ENCODE measurements at regions not wholly inside any gene's neighbourhood (a gene's known extent, or its start where the extent isn't known, plus 50 kb on each side); places are given as distances from the start of the nearest gene placed in this dataset.

GRCh38 chr9:8143677-8144076, 344.1 kb upstream of the DMAC1 start:
- Mint-ChIP-seq H3K4me1 (no peaks in the 10 kb centered on the region), H3K27me3 (peaks cover 0 to 3% (median 0%) of the 10 kb centered on the region in 5 donors), H3K36me3 (no peaks in the 10 kb centered on the region), H3K27ac (no peak overlapping the region), H3K4me3 (no peak overlapping the region), H3K9me3 (peaks cover 0 to 3% (median 0%) of the 10 kb centered on the region in 11 donors)
- Histone ChIP-seq H3K36me3 (ENCODE audit: control insufficient read depth in 2 of 3, insufficient read depth in 3 of 3, low read length in 3 of 3) (no peaks in the 10 kb centered on the region), H3K27ac (ENCODE audit: low read depth, low read length) (no peak overlapping the region), H3K9me3 (ENCODE audit: control insufficient read depth in 2 of 3, low read length in 3 of 3) (no peaks in the 10 kb centered on the region), H3K4me1 (ENCODE audit: control insufficient read depth in 2 of 2, insufficient read depth in 2 of 2, low read length in 2 of 2) (no peaks in the 10 kb centered on the region), H3K27me3 (ENCODE audit: control insufficient read depth in 2 of 2, insufficient read depth in 2 of 2, low read length in 2 of 2) (no peaks in the 10 kb centered on the region), H3K4me3 (ENCODE audit: low read length) (no peak overlapping the region)
- no peak for DNase-seq
- no peak for ATAC-seq
- intact Hi-C loops (cut with micrococcal nuclease) = no loop called here
- CTCF ChIA-PET = no interaction called here
- POLR2A ChIA-PET = no interaction called here

GRCh38 chr9:8140557-8140956, 341.0 kb upstream of the DMAC1 start:
- H3K27me3 Mint-ChIP-seq = no peaks in the 10 kb centered on the region
- H3K4me3 Mint-ChIP-seq = no peak overlapping the region
- CTCF ChIA-PET = no interaction called here
- no peak overlapping the region for H3K4me3 ChIP-seq (ENCODE audit: low read length)
- H3K9me3 Mint-ChIP-seq = peaks cover 0 to 3% (median 0%) of the 10 kb centered on the region in 11 donors
- H3K4me1 ChIP-seq (ENCODE audit: control insufficient read depth in 2 of 2, insufficient read depth in 2 of 2, low read length in 2 of 2) = no peaks in the 10 kb centered on the region
- H3K9me3 ChIP-seq (ENCODE audit: control insufficient read depth in 2 of 3, low read length in 3 of 3) = no peaks in the 10 kb centered on the region
- POLR2A ChIA-PET = no interaction called here
- DNase-seq = no peak
- intact Hi-C loops (cut with micrococcal nuclease) = no loop called here
- no peak overlapping the region for H3K27ac Mint-ChIP-seq
- no peak for ATAC-seq
- no peaks in the 10 kb centered on the region for H3K36me3 Mint-ChIP-seq
- no peaks in the 10 kb centered on the region for H3K36me3 ChIP-seq (ENCODE audit: control insufficient read depth in 2 of 3, insufficient read depth in 3 of 3, low read length in 3 of 3)
- H3K4me1 Mint-ChIP-seq = peaks cover 0 to 13% (median 8%) of the 10 kb centered on the region in 7 donors
- H3K27ac ChIP-seq (ENCODE audit: low read depth, low read length) = no peak overlapping the region
- H3K27me3 ChIP-seq (ENCODE audit: control insufficient read depth in 2 of 2, insufficient read depth in 2 of 2, low read length in 2 of 2) = no peaks in the 10 kb centered on the region

- Mint-ChIP-seq H3K4me3 (no peak overlapping the region), H3K4me1 (peaks cover 0 to 13% (median 8%) of the 10 kb centered on the region in 7 donors), H3K27ac (no peak overlapping the region), H3K27me3 (no peaks in the 10 kb centered on the region), H3K36me3 (no peaks in the 10 kb centered on the region), H3K9me3 (peaks cover 0 to 3% (median 0%) of the 10 kb centered on the region in 11 donors)
- ChIA-PET POLR2A (no interaction called here), CTCF (no interaction called here)
- ATAC-seq (no peak), DNase-seq (no peak)
- Histone ChIP-seq H3K4me1 (ENCODE audit: control insufficient read depth in 2 of 2, insufficient read depth in 2 of 2, low read length in 2 of 2) (no peaks in the 10 kb centered on the region), H3K4me3 (ENCODE audit: low read length) (no peak overlapping the region), H3K27ac (ENCODE audit: low read depth, low read length) (no peak overlapping the region), H3K9me3 (ENCODE audit: control insufficient read depth in 2 of 3, low read length in 3 of 3) (no peaks in the 10 kb centered on the region), H3K27me3 (ENCODE audit: control insufficient read depth in 2 of 2, insufficient read depth in 2 of 2, low read length in 2 of 2) (no peaks in the 10 kb centered on the region), H3K36me3 (ENCODE audit: control insufficient read depth in 2 of 3, insufficient read depth in 3 of 3, low read length in 3 of 3) (no peaks in the 10 kb centered on the region)
- intact Hi-C loops (cut with micrococcal nuclease) = no loop called here
Observed at GRCh38 chr9:8139756-8140155, 340.2 kb upstream of the DMAC1 start.

- Mint-ChIP-seq H3K27me3 (no peaks in the 10 kb centered on the region), H3K4me1 (peaks cover 0 to 13% (median 8%) of the 10 kb centered on the region in 7 donors), H3K36me3 (no peaks in the 10 kb centered on the region), H3K4me3 (no peak overlapping the region), H3K27ac (no peak overlapping the region), H3K9me3 (peaks cover 0 to 3% (median 0%) of the 10 kb centered on the region in 11 donors)
- Histone ChIP-seq H3K36me3 (ENCODE audit: control insufficient read depth in 2 of 3, insufficient read depth in 3 of 3, low read length in 3 of 3) (no peaks in the 10 kb centered on the region), H3K27me3 (ENCODE audit: control insufficient read depth in 2 of 2, insufficient read depth in 2 of 2, low read length in 2 of 2) (no peaks in the 10 kb centered on the region), H3K27ac (ENCODE audit: low read depth, low read length) (no peak overlapping the region), H3K4me3 (ENCODE audit: low read length) (no peak overlapping the region), H3K9me3 (ENCODE audit: control insufficient read depth in 2 of 3, low read length in 3 of 3) (no peaks in the 10 kb centered on the region), H3K4me1 (ENCODE audit: control insufficient read depth in 2 of 2, insufficient read depth in 2 of 2, low read length in 2 of 2) (no peaks in the 10 kb centered on the region)
- intact Hi-C loops (cut with micrococcal nuclease) = no loop called here
- no peak for DNase-seq
- ChIA-PET CTCF (no interaction called here), POLR2A (no interaction called here)
- ATAC-seq = no peak
Observed at GRCh38 chr9:8136477-8136876, 336.9 kb upstream of the DMAC1 start.

- peaks cover 0 to 6% (median 0%) of the 10 kb centered on the region in 5 donors for H3K27me3 Mint-ChIP-seq
- intact Hi-C loops (cut with micrococcal nuclease) = no loop called here
- no peak overlapping the region for H3K27ac Mint-ChIP-seq
- no peaks in the 10 kb centered on the region for H3K36me3 Mint-ChIP-seq
- no peak overlapping the region for H3K27ac ChIP-seq (ENCODE audit: low read depth, low read length)
- DNase-seq (no peak), ATAC-seq (no peak)
- ChIA-PET CTCF (no interaction called here), POLR2A (no interaction called here)
- H3K4me3 Mint-ChIP-seq = no peak overlapping the region
- H3K4me3 ChIP-seq (ENCODE audit: low read length) = no peak overlapping the region
- H3K4me1 Mint-ChIP-seq = peaks cover 0 to 13% (median 8%) of the 10 kb centered on the region in 7 donors
- H3K9me3 Mint-ChIP-seq = no peaks in the 10 kb centered on the region
- H3K36me3 ChIP-seq (ENCODE audit: control insufficient read depth in 2 of 3, insufficient read depth in 3 of 3, low read length in 3 of 3) = no peaks in the 10 kb centered on the region
- H3K9me3 ChIP-seq (ENCODE audit: control insufficient read depth in 2 of 3, low read length in 3 of 3) = no peaks in the 10 kb centered on the region
- H3K27me3 ChIP-seq (ENCODE audit: control insufficient read depth in 2 of 2, insufficient read depth in 2 of 2, low read length in 2 of 2) = no peaks in the 10 kb centered on the region
- no peaks in the 10 kb centered on the region for H3K4me1 ChIP-seq (ENCODE audit: control insufficient read depth in 2 of 2, insufficient read depth in 2 of 2, low read length in 2 of 2)
Observed at GRCh38 chr9:8134635-8135034, 335.1 kb upstream of the DMAC1 start.

- intact Hi-C loops (cut with micrococcal nuclease) = no loop called here
- H3K36me3 Mint-ChIP-seq = no peaks in the 10 kb centered on the region
- no peak for ATAC-seq
- Histone ChIP-seq H3K4me1 (ENCODE audit: control insufficient read depth in 2 of 2, insufficient read depth in 2 of 2, low read length in 2 of 2) (no peaks in the 10 kb centered on the region), H3K36me3 (ENCODE audit: control insufficient read depth in 2 of 3, insufficient read depth in 3 of 3, low read length in 3 of 3) (no peaks in the 10 kb centered on the region), H3K9me3 (ENCODE audit: control insufficient read depth in 2 of 3, low read length in 3 of 3) (no peaks in the 10 kb centered on the region), H3K27ac (ENCODE audit: low read depth, low read length) (no peak overlapping the region), H3K4me3 (ENCODE audit: low read length) (no peak overlapping the region), H3K27me3 (ENCODE audit: control insufficient read depth in 2 of 2, insufficient read depth in 2 of 2, low read length in 2 of 2) (no peaks in the 10 kb centered on the region)
- DNase-seq = no peak
- H3K27me3 Mint-ChIP-seq = peaks cover 0 to 7% (median 0%) of the 10 kb centered on the region in 5 donors
- peaks cover 0 to 13% (median 8%) of the 10 kb centered on the region in 7 donors for H3K4me1 Mint-ChIP-seq
- H3K4me3 Mint-ChIP-seq = no peak overlapping the region
- H3K27ac Mint-ChIP-seq = no peak overlapping the region
- ChIA-PET POLR2A (no interaction called here), CTCF (interaction anchor here (0.6 kb wide), 1 partner anchor 292 kb away, joined by 3 read pairs; no protein-coding TSS in a partner anchor)
- H3K9me3 Mint-ChIP-seq = no peaks in the 10 kb centered on the region
Observed at GRCh38 chr9:8133606-8134005, 334.0 kb upstream of the DMAC1 start.

- ATAC-seq (no peak), DNase-seq (no peak)
- Histone ChIP-seq H3K4me3 (ENCODE audit: low read length) (no peak overlapping the region), H3K4me1 (ENCODE audit: control insufficient read depth in 2 of 2, insufficient read depth in 2 of 2, low read length in 2 of 2) (no peaks in the 10 kb centered on the region), H3K9me3 (ENCODE audit: control insufficient read depth in 2 of 3, low read length in 3 of 3) (no peaks in the 10 kb centered on the region), H3K36me3 (ENCODE audit: control insufficient read depth in 2 of 3, insufficient read depth in 3 of 3, low read length in 3 of 3) (no peaks in the 10 kb centered on the region), H3K27me3 (ENCODE audit: control insufficient read depth in 2 of 2, insufficient read depth in 2 of 2, low read length in 2 of 2) (no peaks in the 10 kb centered on the region), H3K27ac (ENCODE audit: low read depth, low read length) (no peak overlapping the region)
- no peak overlapping the region for H3K4me3 Mint-ChIP-seq
- ChIA-PET CTCF (no interaction called here), POLR2A (no interaction called here)
- intact Hi-C loops (cut with micrococcal nuclease) = loop anchor here in 1 of 2 donors (5.0 kb wide), 1 partner anchor 543 kb away; no protein-coding TSS in a partner anchor
- H3K9me3 Mint-ChIP-seq = peaks cover 0 to 3% (median 0%) of the 10 kb centered on the region in 11 donors
- peaks cover 0 to 9% (median 0%) of the 10 kb centered on the region in 7 donors for H3K4me1 Mint-ChIP-seq
- no peak overlapping the region for H3K27ac Mint-ChIP-seq
- no peaks in the 10 kb centered on the region for H3K27me3 Mint-ChIP-seq
- H3K36me3 Mint-ChIP-seq = no peaks in the 10 kb centered on the region
Observed at GRCh38 chr9:8115570-8115969, 316.0 kb upstream of the DMAC1 start.
